Neuron (in vitro differentiated cells): ENCODE measurements at regions not wholly inside any gene's neighbourhood (a gene's known extent, or its start where the extent isn't known, plus 50 kb on each side); places are given as distances from the start of the nearest gene placed in this dataset.

Source experiments
- H2AFZ ChIP-seq: one replicate; pipeline ENCODE4 v1.6.1; 2013; ENCODE audit warnings: low read depth, mild to moderate bottlenecking, inconsistent platforms, low read length, moderate library complexity
- H3K27me3 ChIP-seq: one replicate; pipeline ENCODE4 v1.6.1; 2013; ENCODE audit warnings: low read length; ENCODE audit not compliant: insufficient read depth
- H3K36me3 ChIP-seq: one replicate; pipeline ENCODE4 v1.6.1; 2013; ENCODE audit warnings: low read length; ENCODE audit not compliant: insufficient read depth
- H3K4me1 ChIP-seq: one replicate; pipeline ENCODE4 v1.6.1; 2013; ENCODE audit warnings: low read length; ENCODE audit not compliant: insufficient read depth
- H3K4me3 ChIP-seq: 2 replicates; pipeline ENCODE4 v1.5.1; 2013; ENCODE audit warnings: mild to moderate bottlenecking, low read length, moderate library complexity
- H3K9me3 ChIP-seq: one replicate; pipeline ENCODE4 v1.6.1; 2013; ENCODE audit warnings: low read length

DNA sequence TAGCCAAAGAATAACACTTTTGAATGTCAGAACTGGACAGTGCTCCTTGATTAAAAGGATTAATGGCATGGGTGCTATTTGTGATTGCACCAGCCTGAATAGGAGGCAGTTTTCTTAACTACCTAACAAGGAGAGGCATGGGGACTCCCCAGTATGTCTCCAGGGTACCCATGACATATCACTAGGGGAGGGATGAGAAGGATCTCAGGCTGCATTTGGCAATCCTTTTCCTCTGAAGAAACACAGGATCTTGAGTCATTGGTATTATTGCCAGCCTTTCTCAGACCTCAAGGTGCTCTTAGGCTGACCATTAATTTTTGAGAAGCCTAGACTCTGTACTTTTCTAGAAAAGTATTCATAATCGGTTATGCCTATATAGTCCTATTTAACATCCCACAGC, 77.5 kb upstream of the NPVF start:
- Histone ChIP-seq H3K27me3 (no peaks in the 10 kb centered on the region), H3K4me1 (peaks cover 53% of the 10 kb centered on the region), H2AFZ (no peak overlapping the region), H3K9me3 (peaks cover 2% of the 10 kb centered on the region), H3K4me3 (no peak overlapping the region), H3K36me3 (no peaks in the 10 kb centered on the region)

DNA sequence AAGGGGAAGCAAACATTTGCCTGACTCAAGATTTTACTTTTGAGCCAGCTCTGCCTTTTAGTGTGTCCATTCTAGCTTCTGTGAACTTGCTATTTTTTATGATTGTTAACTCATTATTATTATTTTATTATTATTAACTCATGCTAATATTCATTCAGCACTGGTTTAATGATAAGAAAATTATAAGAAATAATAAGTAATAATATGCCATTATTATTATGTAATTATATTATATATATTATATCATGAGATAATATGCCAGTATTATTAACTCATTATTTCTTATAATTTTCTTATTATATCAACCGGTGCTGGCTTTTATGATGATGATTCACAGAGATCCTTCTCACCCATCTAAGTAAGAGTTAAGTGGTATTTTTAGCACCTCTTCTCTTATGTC, 79.3 kb upstream of the NPVF start:
- Histone ChIP-seq H2AFZ (no peak overlapping the region), H3K4me3 (no peak overlapping the region), H3K36me3 (no peaks in the 10 kb centered on the region), H3K27me3 (no peaks in the 10 kb centered on the region), H3K9me3 (peaks cover 2% of the 10 kb centered on the region), H3K4me1 (peaks cover 53% of the 10 kb centered on the region)

DNA sequence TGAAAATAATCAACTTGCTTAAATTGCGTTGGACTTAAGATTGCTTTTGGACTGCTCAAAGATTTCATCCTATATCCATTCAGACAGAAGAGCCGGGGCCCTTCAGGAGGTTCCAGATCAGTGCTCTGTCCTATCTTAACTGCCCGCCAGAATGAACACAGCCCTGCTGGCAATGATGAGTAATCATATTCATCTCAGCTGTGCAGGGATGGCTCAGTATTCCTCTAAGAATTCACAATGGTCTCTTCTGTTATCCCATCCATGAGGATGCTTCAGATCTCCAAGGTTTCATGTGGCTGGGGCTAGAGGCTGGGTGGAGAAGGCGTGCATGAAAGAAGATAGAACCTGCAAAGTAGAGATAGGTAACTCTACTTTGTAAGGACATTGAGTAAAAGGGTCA, 80.0 kb upstream of the NPVF start:
- Histone ChIP-seq H3K36me3 (no peaks in the 10 kb centered on the region), H3K4me3 (no peak overlapping the region), H2AFZ (no peak overlapping the region), H3K27me3 (no peaks in the 10 kb centered on the region), H3K4me1 (peaks cover 49% of the 10 kb centered on the region), H3K9me3 (peaks cover 2% of the 10 kb centered on the region)

DNA sequence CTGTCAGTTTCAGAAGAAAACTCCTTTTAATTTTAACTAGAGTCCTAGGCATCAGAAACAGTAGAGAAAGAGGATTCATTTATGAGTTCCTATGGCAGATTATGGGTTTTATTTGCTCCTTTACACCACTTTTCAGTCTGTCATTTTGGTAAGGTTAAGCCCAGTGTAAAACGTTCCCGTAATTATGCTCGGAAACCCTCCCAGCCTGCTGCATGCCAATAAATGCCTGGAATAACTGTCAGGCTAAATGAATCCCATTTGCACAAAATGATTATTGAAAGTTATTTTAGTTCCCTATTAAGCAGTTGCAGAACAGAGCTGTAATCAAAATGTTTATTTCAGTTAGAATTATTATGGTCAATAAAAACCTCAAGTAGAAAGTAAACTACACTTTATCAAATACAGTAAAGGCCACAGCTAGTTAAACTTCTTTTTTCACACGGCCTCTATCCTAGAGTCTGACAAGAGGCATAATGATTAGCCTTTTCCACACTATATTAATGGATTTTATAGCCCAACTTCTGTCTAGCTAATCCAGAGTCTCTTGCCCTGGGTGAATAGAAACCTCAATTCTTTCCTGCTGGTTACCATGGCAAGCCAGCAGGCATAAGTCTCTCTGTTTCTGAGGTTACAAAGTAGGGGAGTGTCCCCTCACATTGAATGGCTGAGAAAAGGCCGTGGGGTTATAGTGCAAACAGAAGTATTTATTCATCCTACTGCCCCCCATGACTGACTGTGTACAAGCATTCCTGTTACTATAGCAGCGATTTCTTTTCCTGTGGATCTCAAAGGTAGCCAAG, 80.8 kb upstream of the NPVF start:
- Histone ChIP-seq H3K36me3 (no peaks in the 10 kb centered on the region), H3K4me1 (peaks cover 40% of the 10 kb centered on the region), H3K9me3 (peaks cover 2% of the 10 kb centered on the region), H2AFZ (no peak overlapping the region), H3K27me3 (no peaks in the 10 kb centered on the region), H3K4me3 (no peak overlapping the region)

DNA sequence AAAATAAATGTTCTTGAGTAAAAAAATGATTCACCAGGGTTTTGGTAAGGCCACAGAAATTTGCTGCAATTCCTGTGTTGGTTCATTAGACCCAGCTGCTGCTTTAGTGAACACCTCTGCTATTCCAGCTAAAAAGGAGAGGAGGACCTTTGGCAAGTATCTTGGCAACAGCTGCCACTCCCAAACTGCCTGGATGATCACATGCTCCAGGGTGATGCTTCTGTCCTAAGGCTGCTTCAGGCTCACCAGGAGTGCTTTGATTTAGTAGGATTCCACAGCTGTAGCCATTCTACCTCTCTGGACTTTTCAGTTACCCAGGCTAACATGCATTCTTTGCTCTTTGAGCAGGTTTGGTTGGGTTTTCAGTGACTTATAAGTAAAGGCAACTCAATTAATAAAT, 82.6 kb upstream of the NPVF start:
- peaks cover 34% of the 10 kb centered on the region for H3K4me1 ChIP-seq
- H2AFZ ChIP-seq, result no peak overlapping the region
- peaks cover 2% of the 10 kb centered on the region for H3K9me3 ChIP-seq
- H3K4me3 ChIP-seq, result no peak overlapping the region
- no peaks in the 10 kb centered on the region for H3K36me3 ChIP-seq
- H3K27me3 ChIP-seq, result no peaks in the 10 kb centered on the region

DNA sequence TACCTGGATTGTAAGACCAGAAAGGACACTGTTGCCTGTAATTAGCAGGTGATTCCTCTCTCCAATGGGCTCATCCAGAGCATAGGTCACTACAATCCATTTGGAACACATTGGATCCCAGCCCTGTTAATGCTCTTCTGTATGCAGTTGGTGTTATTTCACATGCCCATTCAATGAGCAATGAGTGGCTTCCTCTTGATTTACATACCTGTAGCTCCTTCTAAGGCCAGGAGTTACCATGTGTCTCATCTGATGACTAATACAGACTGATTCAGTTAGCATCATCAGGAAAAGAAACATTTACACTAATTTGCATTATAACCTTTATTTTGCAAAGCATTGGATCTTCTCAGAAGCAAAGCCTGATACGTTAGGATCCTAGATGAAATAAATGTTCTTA, 83.1 kb upstream of the NPVF start:
- Histone ChIP-seq H3K36me3 (no peaks in the 10 kb centered on the region), H3K9me3 (peaks cover 2% of the 10 kb centered on the region), H3K4me1 (peaks cover 34% of the 10 kb centered on the region), H3K4me3 (no peak overlapping the region), H2AFZ (no peak overlapping the region), H3K27me3 (no peaks in the 10 kb centered on the region)

DNA sequence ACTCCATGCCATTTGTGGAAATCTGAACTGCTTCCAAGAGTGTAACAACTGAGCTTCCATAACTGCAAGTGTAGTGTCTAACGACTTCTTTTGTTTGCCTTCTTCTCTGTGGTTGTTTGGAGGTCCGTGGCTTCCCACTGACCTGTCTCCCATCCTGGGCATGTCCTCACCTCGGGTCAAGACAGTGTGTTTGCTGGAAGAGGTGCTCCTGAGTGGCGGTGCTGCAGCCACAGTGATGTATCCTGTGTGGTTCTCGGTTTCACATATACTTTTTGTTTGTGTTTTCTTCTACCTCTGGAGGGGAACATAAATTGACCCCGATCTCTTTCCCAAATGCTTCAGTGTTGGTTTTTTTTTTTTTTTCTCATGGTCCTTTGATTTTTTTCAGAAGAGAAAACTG, 84.7 kb upstream of the NPVF start:
- H3K4me1 ChIP-seq, result peaks cover 25% of the 10 kb centered on the region
- H3K27me3 ChIP-seq, result no peaks in the 10 kb centered on the region
- H3K4me3 ChIP-seq, result no peak overlapping the region
- no peak overlapping the region for H2AFZ ChIP-seq
- peaks cover 2% of the 10 kb centered on the region for H3K9me3 ChIP-seq
- H3K36me3 ChIP-seq, result no peaks in the 10 kb centered on the region

DNA sequence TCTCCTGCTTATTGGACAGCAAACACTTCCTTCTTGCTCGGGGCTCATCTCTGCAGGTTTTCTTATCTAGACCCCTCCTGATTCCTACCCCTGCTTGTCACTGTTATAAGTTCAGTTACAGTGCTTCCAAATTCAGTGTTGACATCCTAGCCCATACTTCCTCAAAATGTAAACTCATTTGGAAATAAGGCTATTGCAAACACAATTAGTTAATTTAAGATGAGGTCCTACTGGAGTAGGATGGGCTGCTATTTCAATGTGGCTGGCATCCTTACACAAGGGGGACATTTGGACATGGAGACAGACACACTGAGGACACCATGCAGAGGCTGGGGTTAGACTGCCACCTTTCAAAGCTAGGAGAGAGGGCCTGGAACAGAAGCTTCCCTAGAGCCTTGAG, 85.2 kb upstream of the NPVF start:
- no peak overlapping the region for H2AFZ ChIP-seq
- peaks cover 20% of the 10 kb centered on the region for H3K4me1 ChIP-seq
- peaks cover 2% of the 10 kb centered on the region for H3K9me3 ChIP-seq
- no peaks in the 10 kb centered on the region for H3K27me3 ChIP-seq
- no peaks in the 10 kb centered on the region for H3K36me3 ChIP-seq
- no peak overlapping the region for H3K4me3 ChIP-seq

DNA sequence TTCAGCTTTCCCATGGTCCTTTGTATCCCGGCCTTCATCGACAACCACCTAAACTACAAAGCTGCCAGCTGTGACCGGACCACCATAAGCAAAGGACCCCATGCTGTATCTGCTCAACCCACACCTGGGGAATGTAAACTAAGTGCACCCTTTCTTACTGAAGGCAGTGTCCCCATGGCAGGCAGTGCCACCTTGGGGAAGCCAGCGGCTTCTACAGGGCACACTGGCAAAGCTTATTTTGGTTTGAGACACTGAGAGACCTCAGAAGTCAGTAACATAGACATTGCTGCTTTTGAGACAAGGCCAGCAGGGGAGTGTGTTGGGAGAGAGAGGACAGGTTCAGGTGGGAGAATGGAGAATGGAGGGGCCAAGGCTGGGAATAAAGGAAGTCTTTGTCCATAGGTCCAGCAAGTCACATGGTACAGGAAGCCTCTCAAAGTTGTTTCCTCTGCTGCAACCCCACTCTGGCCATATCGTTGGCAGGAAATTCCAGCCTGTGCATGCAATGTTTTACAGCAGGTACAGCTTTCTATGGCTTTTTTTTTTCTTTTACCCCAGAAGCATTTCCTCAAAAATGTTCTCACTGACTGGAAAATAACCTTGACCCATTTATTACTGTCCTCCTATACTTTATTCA, 85.9 kb upstream of the NPVF start:
- peaks cover 2% of the 10 kb centered on the region for H3K9me3 ChIP-seq
- H3K27me3 ChIP-seq, result no peaks in the 10 kb centered on the region
- H2AFZ ChIP-seq, result no peak overlapping the region
- peaks cover 13% of the 10 kb centered on the region for H3K4me1 ChIP-seq
- H3K4me3 ChIP-seq, result no peak overlapping the region
- no peaks in the 10 kb centered on the region for H3K36me3 ChIP-seq

DNA sequence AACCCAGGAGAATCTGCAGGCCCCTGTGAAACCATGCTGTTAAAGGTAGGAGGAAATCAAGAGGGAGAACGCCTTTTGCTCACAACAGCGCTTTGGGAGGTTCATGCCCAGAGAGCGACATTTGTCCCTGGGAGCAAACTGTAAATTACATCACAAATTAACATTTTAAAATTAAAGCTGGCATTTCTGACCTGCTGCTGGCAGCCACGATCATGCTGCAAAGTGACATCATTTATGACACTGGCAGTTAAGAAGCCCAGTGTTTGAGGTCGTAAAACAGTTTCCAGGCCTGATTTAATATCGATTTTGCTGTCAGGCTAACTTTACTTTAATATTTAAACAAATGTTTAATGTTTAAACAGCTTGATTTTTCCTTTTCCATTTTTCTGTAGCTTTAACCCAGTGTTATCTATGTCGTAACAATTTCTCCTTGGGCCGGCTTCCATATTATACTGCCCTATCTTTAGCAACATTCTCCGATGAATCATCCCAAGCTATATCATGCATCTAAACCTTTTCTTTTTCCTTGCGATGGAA, 86.5 kb upstream of the NPVF start:
- H3K4me3 ChIP-seq, result no peak overlapping the region
- H2AFZ ChIP-seq, result no peak overlapping the region
- H3K9me3 ChIP-seq, result peaks cover 2% of the 10 kb centered on the region
- no peaks in the 10 kb centered on the region for H3K36me3 ChIP-seq
- no peaks in the 10 kb centered on the region for H3K27me3 ChIP-seq
- H3K4me1 ChIP-seq, result peaks cover 9% of the 10 kb centered on the region

DNA sequence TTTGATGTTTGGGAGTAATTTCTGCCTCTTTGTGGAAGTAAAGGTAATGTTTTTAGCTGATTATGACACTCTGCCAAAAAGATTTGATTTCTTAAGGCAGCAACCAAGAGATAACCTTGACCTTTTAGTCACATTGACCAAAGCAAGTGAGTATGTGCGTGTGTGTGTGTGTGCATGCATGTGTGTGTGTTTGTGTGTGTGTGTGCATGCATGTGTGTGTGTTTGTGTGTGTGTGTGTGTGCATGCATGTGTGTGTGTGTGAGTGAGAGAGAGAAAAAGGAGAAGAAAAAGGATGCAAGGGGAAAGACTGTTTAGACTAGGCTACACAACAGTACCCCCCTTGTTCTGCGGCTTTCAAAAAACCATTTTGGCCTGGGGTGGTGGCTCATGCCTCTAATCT, 88.1 kb upstream of the NPVF start:
- Histone ChIP-seq H3K4me3 (no peak overlapping the region), H3K4me1 (no peaks in the 10 kb centered on the region), H2AFZ (no peak overlapping the region), H3K36me3 (no peaks in the 10 kb centered on the region), H3K27me3 (no peaks in the 10 kb centered on the region), H3K9me3 (no peaks in the 10 kb centered on the region)

DNA sequence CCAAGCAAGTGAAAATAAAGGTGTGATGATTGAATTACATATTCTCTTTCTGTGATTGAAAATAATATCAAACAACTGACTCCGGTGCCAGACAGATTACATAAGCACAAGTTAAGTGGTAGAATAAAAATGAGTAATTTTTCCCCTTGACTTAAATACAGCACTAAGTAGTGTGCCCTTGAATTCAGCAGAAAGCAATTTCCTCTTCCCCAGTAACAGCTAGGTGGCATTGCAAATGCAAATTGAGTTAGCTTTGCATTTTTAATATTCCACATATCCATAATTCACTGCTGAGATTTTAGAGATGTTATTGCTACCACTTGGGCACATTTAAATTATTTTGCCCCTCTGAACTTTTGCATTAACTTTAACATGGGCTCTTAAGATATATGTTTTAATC, 89.8 kb upstream of the NPVF start:
- H3K4me1 ChIP-seq, result no peaks in the 10 kb centered on the region
- H3K27me3 ChIP-seq, result no peaks in the 10 kb centered on the region
- no peak overlapping the region for H2AFZ ChIP-seq
- H3K9me3 ChIP-seq, result no peaks in the 10 kb centered on the region
- no peaks in the 10 kb centered on the region for H3K36me3 ChIP-seq
- H3K4me3 ChIP-seq, result no peak overlapping the region

DNA sequence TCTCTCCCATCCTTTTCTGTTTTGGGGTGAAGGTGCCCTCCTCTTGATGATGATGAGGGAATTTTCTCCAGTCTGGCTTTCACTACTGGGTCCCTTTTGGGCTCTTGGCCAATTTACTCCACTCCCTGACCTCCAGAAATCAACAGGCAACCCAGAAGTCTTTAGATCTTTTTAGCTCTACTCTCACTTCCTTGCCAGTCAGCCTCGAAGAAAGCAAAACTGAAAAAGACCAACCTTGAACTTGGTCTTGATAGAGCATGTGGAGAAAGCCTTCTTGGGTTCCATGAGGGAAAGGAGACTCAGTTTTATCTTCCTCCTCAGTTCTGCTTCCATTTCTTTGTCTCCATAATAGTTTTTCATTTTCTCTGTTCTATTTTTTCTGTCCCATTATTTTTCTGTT, 91.4 kb upstream of the NPVF start:
- Histone ChIP-seq H2AFZ (no peak overlapping the region), H3K4me1 (no peaks in the 10 kb centered on the region), H3K4me3 (no peak overlapping the region), H3K9me3 (no peaks in the 10 kb centered on the region), H3K27me3 (no peaks in the 10 kb centered on the region), H3K36me3 (no peaks in the 10 kb centered on the region)
